ENCODE measurements at regions not wholly inside any gene's neighbourhood (a gene's known extent, or its start where the extent isn't known, plus 50 kb on each side); places are given as distances from the start of the nearest gene placed in this dataset.

DNA sequence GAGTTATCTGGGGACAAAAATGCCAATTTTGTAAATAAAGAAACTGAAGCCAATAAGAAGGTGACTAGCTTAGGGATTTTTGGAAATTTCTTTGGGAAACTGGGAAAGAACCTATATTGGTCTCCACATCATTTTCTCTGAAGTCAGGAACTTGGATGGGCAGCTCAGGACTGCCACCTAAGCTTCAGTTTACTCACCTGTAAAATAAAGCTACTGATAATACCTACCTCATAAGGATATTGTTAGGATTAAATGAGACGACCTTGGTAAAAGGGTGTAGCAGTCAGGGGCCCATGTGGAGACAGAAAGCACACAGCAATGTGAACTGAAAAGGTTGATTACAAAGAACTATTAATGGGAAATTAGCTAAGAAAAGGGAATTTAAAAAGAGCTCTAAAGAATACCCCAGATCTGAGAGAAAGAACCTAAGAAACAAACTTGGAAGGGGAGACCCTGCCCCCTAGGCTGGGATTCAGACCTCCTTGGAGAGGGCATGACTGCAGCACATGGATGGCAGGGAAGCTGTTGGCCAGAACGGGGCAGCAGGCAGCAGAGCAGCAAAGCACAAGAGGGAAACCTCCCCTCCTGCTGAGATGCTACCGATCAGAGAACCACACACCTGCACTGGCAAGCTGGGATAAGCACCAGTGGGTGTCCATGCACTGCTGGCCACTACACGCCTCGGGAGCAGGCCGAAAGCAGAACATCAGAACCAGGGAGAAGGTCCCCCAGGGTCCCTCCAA, 83.7 kb upstream of the THBS1 start:
- no peaks in the 10 kb centered on the region for H3K27me3 ChIP-seq (ENCODE audit: control insufficient read depth, insufficient read depth)
- H3K27ac ChIP-seq (ENCODE audit: low read length), result no peak overlapping the region
- no peak for DNase-seq
- ATAC-seq, result no peak
- intact Hi-C loops (cut with DNase I), result loop anchor here in 1 of 4 donors (10.0 kb wide), 1 partner anchor 62 kb away; no protein-coding TSS in a partner anchor
- H3K4me1 ChIP-seq (ENCODE audit: control insufficient read depth, insufficient read depth, low read length), result peaks cover 11% of the 10 kb centered on the region
- WGBS, result 78% methylated on average over 6 of the region's 6 CpGs
- no peak overlapping the region for H3K4me3 ChIP-seq (ENCODE audit: low read length)
- no peaks in the 10 kb centered on the region for H3K9me3 ChIP-seq (ENCODE audit: control insufficient read depth, low read length)

DNA sequence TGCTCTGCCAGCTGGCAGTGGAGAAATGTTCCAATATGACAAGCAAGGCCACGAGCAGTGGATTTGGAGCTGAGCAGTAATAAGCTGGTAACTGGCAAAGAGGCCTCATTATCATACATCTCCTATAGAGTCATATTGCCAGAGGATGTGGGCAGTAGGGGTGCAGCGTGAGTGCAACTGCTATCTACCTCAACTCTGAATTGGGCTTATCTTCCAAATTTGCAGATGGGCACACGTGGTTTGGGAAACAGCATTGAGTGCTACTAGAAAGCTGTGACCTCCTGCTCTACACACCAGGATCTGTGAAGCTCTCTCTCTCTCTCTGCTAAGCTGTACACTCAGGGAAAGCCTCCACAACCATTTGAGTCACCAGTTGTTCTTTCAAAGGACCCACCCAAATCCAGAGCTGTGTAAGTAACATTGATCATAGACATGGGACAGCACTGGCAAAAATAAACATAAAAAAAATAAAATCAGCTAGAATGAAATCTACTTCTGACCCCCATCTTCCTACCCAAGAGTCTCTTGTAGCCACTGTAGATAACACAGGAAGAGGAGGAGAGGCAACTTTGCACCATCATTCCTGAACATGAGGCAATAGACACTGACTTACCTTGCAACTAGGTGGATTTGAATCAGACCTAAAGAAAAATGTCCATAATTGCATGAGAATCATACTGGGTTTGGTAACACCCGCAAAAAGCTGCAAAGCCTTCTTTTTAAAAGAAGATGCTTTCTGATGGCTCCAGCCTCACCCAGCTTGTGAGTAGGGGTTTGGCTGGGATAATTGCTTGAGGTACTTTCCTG, 82.9 kb upstream of the THBS1 start:
- DNase-seq (no peak), ATAC-seq (no peak)
- Histone ChIP-seq H3K4me1 (ENCODE audit: control insufficient read depth, insufficient read depth, low read length) (peaks cover 11% of the 10 kb centered on the region), H3K27me3 (ENCODE audit: control insufficient read depth, insufficient read depth) (no peaks in the 10 kb centered on the region), H3K27ac (ENCODE audit: low read length) (no peak overlapping the region), H3K4me3 (ENCODE audit: low read length) (no peak overlapping the region), H3K9me3 (ENCODE audit: control insufficient read depth, low read length) (no peaks in the 10 kb centered on the region)
- intact Hi-C loops (cut with DNase I), result loop anchor here in 1 of 4 donors (10.0 kb wide), 1 partner anchor 63 kb away; no protein-coding TSS in a partner anchor
- WGBS, result 49% methylated on average over 4 of the region's 4 CpGs

DNA sequence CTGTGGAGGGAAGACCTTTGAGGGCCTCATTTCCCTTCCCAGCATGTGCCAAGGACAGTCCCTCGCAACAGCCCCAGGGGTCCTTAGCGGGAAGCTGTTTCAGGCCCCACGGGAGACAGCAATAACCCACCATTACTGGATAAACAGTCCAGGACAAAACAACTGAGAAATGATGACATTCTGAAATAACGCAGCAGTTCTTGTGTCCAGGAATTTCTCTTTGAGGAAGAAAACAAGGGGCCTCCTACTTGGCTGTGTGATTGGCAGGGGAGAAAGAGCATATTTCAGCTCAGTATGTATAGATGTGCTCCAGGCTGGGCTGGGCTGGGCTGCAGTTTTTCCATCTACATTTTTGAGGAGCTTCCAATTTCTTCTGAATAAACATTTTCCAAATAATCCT, 82.2 kb upstream of the THBS1 start:
- H3K9me3 ChIP-seq (ENCODE audit: control insufficient read depth, low read length), result no peaks in the 10 kb centered on the region
- H3K27ac ChIP-seq (ENCODE audit: low read length), result no peak overlapping the region
- intact Hi-C loops (cut with DNase I), result loop anchor here in 1 of 4 donors (10.0 kb wide), 1 partner anchor 64 kb away; no protein-coding TSS in a partner anchor
- 68% methylated on average over 4 of the region's 4 CpGs for WGBS
- ATAC-seq (no peak), DNase-seq (no peak)
- no peak overlapping the region for H3K4me3 ChIP-seq (ENCODE audit: low read length)
- H3K4me1 ChIP-seq (ENCODE audit: control insufficient read depth, insufficient read depth, low read length), result peaks cover 11% of the 10 kb centered on the region
- no peaks in the 10 kb centered on the region for H3K27me3 ChIP-seq (ENCODE audit: control insufficient read depth, insufficient read depth)

- intact Hi-C loops (cut with DNase I), result loop anchor here in 1 of 4 donors (10.0 kb wide), 1 partner anchor 64 kb away; no protein-coding TSS in a partner anchor
- Histone ChIP-seq H3K4me3 (ENCODE audit: low read length) (no peak overlapping the region), H3K27ac (ENCODE audit: low read length) (no peak overlapping the region), H3K27me3 (ENCODE audit: control insufficient read depth, insufficient read depth) (no peaks in the 10 kb centered on the region), H3K9me3 (ENCODE audit: control insufficient read depth, low read length) (no peaks in the 10 kb centered on the region), H3K4me1 (ENCODE audit: control insufficient read depth, insufficient read depth, low read length) (peaks cover 11% of the 10 kb centered on the region)
- WGBS, result 88% methylated on average over 1 of the region's 1 CpG
- ATAC-seq, result no peak
- DNase-seq, result no peak
Measured at GRCh38 chr15:39499042-39499441, 81.8 kb upstream of the THBS1 start.

- Histone ChIP-seq H3K4me1 (ENCODE audit: control insufficient read depth, insufficient read depth, low read length) (peaks cover 11% of the 10 kb centered on the region), H3K4me3 (ENCODE audit: low read length) (no peak overlapping the region), H3K9me3 (ENCODE audit: control insufficient read depth, low read length) (no peaks in the 10 kb centered on the region), H3K27me3 (ENCODE audit: control insufficient read depth, insufficient read depth) (no peaks in the 10 kb centered on the region), H3K27ac (ENCODE audit: low read length) (no peak overlapping the region)
- WGBS, result 84% methylated on average over 4 of the region's 4 CpGs
- DNase-seq (no peak), ATAC-seq (no peak)
- intact Hi-C loops (cut with DNase I), result loop anchor here in 1 of 4 donors (10.0 kb wide), 1 partner anchor 65 kb away; no protein-coding TSS in a partner anchor
Measured at GRCh38 chr15:39499681-39500080, 81.2 kb upstream of the THBS1 start.

GRCh38 chr15:39501366-39502081, 79.4 kb upstream of the THBS1 start:
- WGBS, result 81% methylated on average over 6 of the region's 6 CpGs
- ATAC-seq (peak in 1 of 2 donors; percentile 29), DNase-seq (no peak)
- Histone ChIP-seq H3K9me3 (ENCODE audit: control insufficient read depth, low read length) (no peaks in the 10 kb centered on the region), H3K27me3 (ENCODE audit: control insufficient read depth, insufficient read depth) (no peaks in the 10 kb centered on the region), H3K4me1 (ENCODE audit: control insufficient read depth, insufficient read depth, low read length) (peaks cover 10% of the 10 kb centered on the region), H3K4me3 (ENCODE audit: low read length) (no peak overlapping the region), H3K27ac (ENCODE audit: low read length) (no peak overlapping the region)
- intact Hi-C loops (cut with DNase I), result no loop called here

GRCh38 chr15:39502082-39502447, 78.8 kb upstream of the THBS1 start:
- intact Hi-C loops (cut with DNase I), result no loop called here
- no peak overlapping the region for H3K27ac ChIP-seq (ENCODE audit: low read length)
- peaks cover 10% of the 10 kb centered on the region for H3K4me1 ChIP-seq (ENCODE audit: control insufficient read depth, insufficient read depth, low read length)
- H3K4me3 ChIP-seq (ENCODE audit: low read length), result no peak overlapping the region
- 90% methylated on average over 4 of the region's 4 CpGs for WGBS
- no peak for ATAC-seq
- H3K9me3 ChIP-seq (ENCODE audit: control insufficient read depth, low read length), result no peaks in the 10 kb centered on the region
- no peak for DNase-seq
- H3K27me3 ChIP-seq (ENCODE audit: control insufficient read depth, insufficient read depth), result no peaks in the 10 kb centered on the region

DNA sequence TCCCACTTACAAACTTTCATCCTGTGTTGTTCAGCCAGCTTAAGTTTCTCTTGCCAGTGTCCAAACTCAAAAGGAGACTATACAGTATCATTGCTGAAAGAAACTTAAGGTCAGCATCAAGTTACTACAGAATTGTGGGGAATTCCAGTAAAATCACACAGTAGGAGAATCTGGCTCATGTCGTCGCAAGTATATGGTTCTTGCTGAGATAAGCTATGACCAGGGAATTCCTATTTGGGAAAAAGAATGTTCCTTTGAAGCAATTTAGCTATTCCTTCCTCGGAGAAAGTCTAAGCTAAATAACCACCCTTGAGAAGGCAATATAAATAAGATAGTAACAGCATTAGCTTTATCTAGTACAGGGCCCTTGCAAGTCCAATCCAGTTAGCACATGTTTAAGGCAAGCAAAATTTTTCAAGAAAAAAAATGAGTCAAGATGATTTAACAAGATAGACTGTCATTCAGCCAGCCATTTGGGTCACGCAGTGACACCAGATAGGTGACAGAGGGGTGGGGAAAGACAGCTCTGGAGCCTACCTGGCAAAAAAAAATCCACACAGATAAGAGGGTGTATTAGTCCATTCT, 78.2 kb upstream of the THBS1 start:
- ATAC-seq (no peak), DNase-seq (no peak)
- intact Hi-C loops (cut with DNase I), result no loop called here
- no peak overlapping the region for H3K4me3 ChIP-seq (ENCODE audit: low read length)
- 54% methylated on average over 4 of the region's 4 CpGs for WGBS
- no peak overlapping the region for H3K27ac ChIP-seq (ENCODE audit: low read length)
- peaks cover 10% of the 10 kb centered on the region for H3K4me1 ChIP-seq (ENCODE audit: control insufficient read depth, insufficient read depth, low read length)
- no peaks in the 10 kb centered on the region for H3K9me3 ChIP-seq (ENCODE audit: control insufficient read depth, low read length)
- H3K27me3 ChIP-seq (ENCODE audit: control insufficient read depth, insufficient read depth), result no peaks in the 10 kb centered on the region

- Histone ChIP-seq H3K4me1 (ENCODE audit: control insufficient read depth, insufficient read depth, low read length) (peaks cover 7% of the 10 kb centered on the region), H3K27ac (ENCODE audit: low read length) (no peak overlapping the region), H3K27me3 (ENCODE audit: control insufficient read depth, insufficient read depth) (no peaks in the 10 kb centered on the region), H3K9me3 (ENCODE audit: control insufficient read depth, low read length) (no peaks in the 10 kb centered on the region), H3K4me3 (ENCODE audit: low read length) (no peak overlapping the region)
- WGBS, result 95% methylated on average over 4 of the region's 4 CpGs
- DNase-seq, result no peak
- intact Hi-C loops (cut with DNase I), result no loop called here
- ATAC-seq, result no peak
Measured at GRCh38 chr15:39503526-39503925, 77.4 kb upstream of the THBS1 start.

DNA sequence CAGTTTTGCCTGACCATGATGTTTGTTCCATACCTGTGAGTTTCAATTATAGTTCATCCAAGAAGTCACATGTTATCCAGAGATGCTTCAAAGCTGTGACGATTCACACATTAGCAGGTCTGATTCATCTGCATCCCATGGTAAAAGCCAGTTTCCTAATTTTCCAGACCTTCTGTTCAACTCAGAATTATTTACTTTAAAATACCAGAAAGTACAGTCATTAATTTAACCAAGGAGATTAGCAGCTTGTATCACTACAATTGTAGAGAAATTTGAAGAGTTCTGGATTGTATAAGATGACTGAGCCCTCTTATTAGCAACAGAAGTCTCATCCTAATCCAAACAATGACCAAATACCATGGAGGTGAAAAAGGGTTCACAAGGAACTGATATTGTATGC, 76.1 kb upstream of the THBS1 start:
- intact Hi-C loops (cut with DNase I), result no loop called here
- Histone ChIP-seq H3K27ac (ENCODE audit: low read length) (no peak overlapping the region), H3K4me1 (ENCODE audit: control insufficient read depth, insufficient read depth, low read length) (peaks cover 5% of the 10 kb centered on the region), H3K27me3 (ENCODE audit: control insufficient read depth, insufficient read depth) (no peaks in the 10 kb centered on the region), H3K4me3 (ENCODE audit: low read length) (no peak overlapping the region), H3K9me3 (ENCODE audit: control insufficient read depth, low read length) (no peaks in the 10 kb centered on the region)
- DNase-seq (no peak), ATAC-seq (no peak)
- WGBS, result 84% methylated on average over 1 of the region's 1 CpG
